ENCODE measurements at regions not wholly inside any gene's neighbourhood (a gene's known extent, or its start where the extent isn't known, plus 50 kb on each side); places are given as distances from the start of the nearest gene placed in this dataset.

GRCh38 chr1:55313903-55314302 is 98.7 kb upstream of the USP24 start:
- TF ChIP-seq POLR2A (IDR thresholded peaks at IDR 0.05; ENCODE audit: low read length) (no peak), GATA1 (IDR thresholded peaks at IDR 0.05; ENCODE audit: low read depth, low read length) (no peak)

Data from erythroblast (primary cell).